ENCODE measurements at regions not wholly inside any gene's neighbourhood (a gene's known extent, or its start where the extent isn't known, plus 50 kb on each side); places are given as distances from the start of the nearest gene placed in this dataset.

- Histone ChIP-seq H3K4me1 (ENCODE audit: insufficient read depth, low read length) (no peaks in the 10 kb centered on the region), H3K27me3 (ENCODE audit: low read length) (no peaks in the 10 kb centered on the region), H3K9me2 (replicated peaks; ENCODE audit: low read length) (no peaks in the 10 kb centered on the region), H3K9me3 (ENCODE audit: low read length) (no peaks in the 10 kb centered on the region), H3K36me3 (ENCODE audit: low read depth, low read length) (no peaks in the 10 kb centered on the region), H3F3A (ENCODE audit: low read length, unreplicated experiment) (no peaks in the 10 kb centered on the region), H3K4me2 (ENCODE audit: low read length) (no peak overlapping the region), H3K27ac (ENCODE audit: low read length) (no peak overlapping the region), H3K4me3 (ENCODE audit: low read length) (no peak overlapping the region), H3K9ac (ENCODE audit: low read length) (no peak overlapping the region), H3K79me2 (ENCODE audit: low read length) (no peaks in the 10 kb centered on the region), H4K20me1 (ENCODE audit: low read length) (no peaks in the 10 kb centered on the region), H2AFZ (ENCODE audit: low read length) (no peak overlapping the region)
- DNase-seq (no peak), ATAC-seq (no peak)
- BruUV-seq (replicated peaks): no TSS peak
- intact Hi-C loops (cut with micrococcal nuclease): no loop called here
- POLR2A ChIA-PET (ENCODE audit: unreplicated experiment): no interaction called here
- CTCF ChIA-PET: no interaction called here
- TF ChIP-seq EZH2phosphoT487 (IDR thresholded peaks at IDR 0.05; ENCODE audit: borderline replicate concordance, low read length) (no peak), CTCF (conservative IDR thresholded peaks at IDR 0.05; ENCODE audit: low read depth, low read length) (no peak), EZH2 (IDR thresholded peaks at IDR 0.05; ENCODE audit: low read length, unreplicated experiment) (no peak)
Observed at GRCh38 chr4:13236485-13236884, 247.7 kb downstream of the RAB28 start.

GRCh38 chr4:13233755-13234154, 250.4 kb downstream of the RAB28 start:
- POLR2A ChIA-PET (ENCODE audit: unreplicated experiment): no interaction called here
- BruUV-seq (replicated peaks): no TSS peak
- TF ChIP-seq EZH2 (IDR thresholded peaks at IDR 0.05; ENCODE audit: low read length, unreplicated experiment) (no peak), CTCF (conservative IDR thresholded peaks at IDR 0.05; ENCODE audit: low read depth, low read length) (no peak), EZH2phosphoT487 (IDR thresholded peaks at IDR 0.05; ENCODE audit: borderline replicate concordance, low read length) (no peak)

GRCh38 chr4:13219971-13220370, 264.2 kb downstream of the RAB28 start:
- no peaks in the 10 kb centered on the region for H3K9me3 ChIP-seq (ENCODE audit: low read length)
- H3F3A ChIP-seq (ENCODE audit: low read length, unreplicated experiment): no peaks in the 10 kb centered on the region
- intact Hi-C loops (cut with micrococcal nuclease): no loop called here
- no peaks in the 10 kb centered on the region for H3K36me3 ChIP-seq (ENCODE audit: low read depth, low read length)
- no peak overlapping the region for H3K4me3 ChIP-seq (ENCODE audit: low read length)
- TF ChIP-seq EZH2 (IDR thresholded peaks at IDR 0.05; ENCODE audit: low read length, unreplicated experiment) (no peak), EZH2phosphoT487 (IDR thresholded peaks at IDR 0.05; ENCODE audit: borderline replicate concordance, low read length) (no peak), CTCF (conservative IDR thresholded peaks at IDR 0.05; ENCODE audit: low read depth, low read length) (no peak)
- no TSS peak for BruUV-seq (replicated peaks)
- H3K4me2 ChIP-seq (ENCODE audit: low read length): no peak overlapping the region
- no peak overlapping the region for H3K27ac ChIP-seq (ENCODE audit: low read length)
- DNase-seq: no peak
- no peaks in the 10 kb centered on the region for H3K79me2 ChIP-seq (ENCODE audit: low read length)
- no peaks in the 10 kb centered on the region for H4K20me1 ChIP-seq (ENCODE audit: low read length)
- POLR2A ChIA-PET (ENCODE audit: unreplicated experiment): no interaction called here
- CTCF ChIA-PET: no interaction called here
- no peak for ATAC-seq
- H3K9ac ChIP-seq (ENCODE audit: low read length): no peak overlapping the region
- H3K27me3 ChIP-seq (ENCODE audit: low read length): no peaks in the 10 kb centered on the region
- no peaks in the 10 kb centered on the region for H3K9me2 ChIP-seq (replicated peaks; ENCODE audit: low read length)
- H3K4me1 ChIP-seq (ENCODE audit: insufficient read depth, low read length): no peaks in the 10 kb centered on the region
- H2AFZ ChIP-seq (ENCODE audit: low read length): no peak overlapping the region

More at GRCh38 chr4:13233755-13234154, 250.4 kb downstream of the RAB28 start:
- Histone ChIP-seq H3K9ac (ENCODE audit: low read length) (no peak overlapping the region), H4K20me1 (ENCODE audit: low read length) (no peaks in the 10 kb centered on the region), H3K27ac (ENCODE audit: low read length) (no peak overlapping the region), H3F3A (ENCODE audit: low read length, unreplicated experiment) (no peaks in the 10 kb centered on the region), H3K9me3 (ENCODE audit: low read length) (no peaks in the 10 kb centered on the region), H3K9me2 (replicated peaks; ENCODE audit: low read length) (no peaks in the 10 kb centered on the region), H3K36me3 (ENCODE audit: low read depth, low read length) (no peaks in the 10 kb centered on the region), H3K27me3 (ENCODE audit: low read length) (no peaks in the 10 kb centered on the region), H2AFZ (ENCODE audit: low read length) (no peak overlapping the region), H3K4me2 (ENCODE audit: low read length) (no peak overlapping the region), H3K4me1 (ENCODE audit: insufficient read depth, low read length) (no peaks in the 10 kb centered on the region), H3K79me2 (ENCODE audit: low read length) (no peaks in the 10 kb centered on the region), H3K4me3 (ENCODE audit: low read length) (no peak overlapping the region)
- CTCF ChIA-PET: no interaction called here
- ATAC-seq (no peak), DNase-seq (no peak)
- intact Hi-C loops (cut with micrococcal nuclease): no loop called here

Measured in PC-3 (cell line).